PC-9 (cell line): ENCODE measurements at regions not wholly inside any gene's neighbourhood (a gene's known extent, or its start where the extent isn't known, plus 50 kb on each side); places are given as distances from the start of the nearest gene placed in this dataset.

Experiments used
- BruUV-seq: library from RNA; stranded (reverse); fragments of 400-500 nt; replicated peaks from 2 replicates; lab custom pipeline; 2021; lab: Mats Ljungman, UMichigan
- CTCF ChIA-PET: fragments of 300-600 bp; sonication (Branson Sonifier 250); formaldehyde crosslinking; loops from one replicate; lab custom pipeline; 2022; ENCODE audit warnings: antibody characterized with exemption; lab: Charles Lee
- POLR2A ChIA-PET: fragments of 300-600 bp; sonication (Branson Sonifier 250); formaldehyde crosslinking; loops from one replicate; lab custom pipeline; 2022; ENCODE audit warnings: antibody characterized with exemption; ENCODE audit not compliant: unreplicated experiment; lab: Charles Lee
- DNase-seq, 2 experiments: peaks; one replicate each; pipeline versions ENCODE4 v3.0.0 to v3.0.0-alpha.2; 2015 to 2022; ENCODE audit warnings: mixed read lengths in 1 of 2
- H2AFZ ChIP-seq: fragments of 200-600 bp; sonication (generic); 2 replicates; pipeline ENCODE4 v1.8.1; 2017; ENCODE audit warnings: antibody characterized with exemption
- H3F3A ChIP-seq: fragments of 200-600 bp; sonication (generic); 2 replicates; pipeline ENCODE4 v1.8.1; 2017; ENCODE audit warnings: antibody characterized with exemption, mild to moderate bottlenecking, low read depth; ENCODE audit not compliant: insufficient read depth
- H3K27ac ChIP-seq: fragments of 200-600 bp; sonication (generic); 2 replicates; pipeline ENCODE4 v1.6.1; 2016; ENCODE audit warnings: mixed run types
- H3K27me3 ChIP-seq: fragments of 200-600 bp; sonication (generic); 2 replicates; pipeline ENCODE4 v1.6.1; 2016; ENCODE audit warnings: low read depth, mixed run types; ENCODE audit not compliant: insufficient read depth
- H3K36me3 ChIP-seq: fragments of 200-600 bp; sonication (generic); 2 replicates; pipeline ENCODE4 v1.6.1; 2016; ENCODE audit warnings: low read depth, mixed run types
- H3K4me1 ChIP-seq: fragments of 200-600 bp; sonication (generic); replicated peaks from 2 replicates; pipeline ENCODE4 v1.6.1; 2016; ENCODE audit warnings: mixed run types; ENCODE audit not compliant: insufficient read depth
- H3K4me2 ChIP-seq: fragments of 200-600 bp; sonication (generic); 2 replicates; pipeline ENCODE4 v1.6.1; 2017; ENCODE audit warnings: mixed run types
- H3K4me3 ChIP-seq: fragments of 200-600 bp; sonication (generic); 2 replicates; pipeline ENCODE4 v1.6.1; 2016; ENCODE audit warnings: mixed run types
- H3K79me2 ChIP-seq: fragments of 200-600 bp; sonication (generic); 2 replicates; pipeline ENCODE4 v1.6.1; 2017; ENCODE audit warnings: low read depth, mixed run types
- H3K9me2 ChIP-seq: fragments of 200-600 bp; sonication (generic); 2 replicates; pipeline ENCODE4 v1.8.1; 2017; ENCODE audit warnings: mild to moderate bottlenecking; ENCODE audit not compliant: insufficient read depth
- H3K9me3 ChIP-seq: fragments of 200-600 bp; sonication (generic); 2 replicates; pipeline ENCODE4 v1.8.1; 2016; ENCODE audit warnings: low read depth; ENCODE audit not compliant: insufficient read depth
- H4K20me1 ChIP-seq: fragments of 200-600 bp; sonication (generic); 2 replicates; pipeline ENCODE4 v1.8.1; 2017; ENCODE audit not compliant: insufficient read depth
- CTCF ChIP-seq: fragments of 200-600 bp; sonication (generic); conservative IDR thresholded peaks from 2 replicates; pipeline ENCODE4 v1.6.1; 2017; ENCODE audit warnings: mixed run types, antibody characterized with exemption, mild to moderate bottlenecking, moderate library complexity
- EZH2 ChIP-seq: fragments of 200-600 bp; sonication (generic); IDR thresholded peaks from 2 replicates; pipeline ENCODE4 v1.8.0; 2017; ENCODE audit warnings: antibody characterized with exemption, low read depth
- intact Hi-C: fragments of 100-400 bp; cut with micrococcal nuclease; formaldehyde crosslinking; loops from one replicate; pipeline ENCODE4 v1.10.0; 2022; ENCODE audit not compliant: unreplicated experiment

- POLR2A ChIA-PET = no interaction called here
- no peaks in the 10 kb centered on the region for H3K36me3 ChIP-seq
- intact Hi-C loops = no loop called here
- TF ChIP-seq CTCF = no peak
- TF ChIP-seq EZH2 = no peak
- no peak overlapping the region for H2AFZ ChIP-seq
- H3F3A ChIP-seq = no peaks in the 10 kb centered on the region
- no peaks in the 10 kb centered on the region for H3K27me3 ChIP-seq
- no peak for DNase-seq
- no peaks in the 10 kb centered on the region for H4K20me1 ChIP-seq
- CTCF ChIA-PET = no interaction called here
- no peak overlapping the region for H3K4me3 ChIP-seq
- H3K9me2 ChIP-seq = no peaks in the 10 kb centered on the region
- H3K4me1 ChIP-seq = no peaks in the 10 kb centered on the region
- no peaks in the 10 kb centered on the region for H3K9me3 ChIP-seq
- no peaks in the 10 kb centered on the region for H3K79me2 ChIP-seq
- no peak overlapping the region for H3K4me2 ChIP-seq
- no TSS peak for BruUV-seq
- H3K27ac ChIP-seq = no peak overlapping the region
These were observed 327.2 kb upstream of the CXADR start for GRCh38 chr21:17185674-17186073.

GRCh38 chr21:17189963-17190362 is 322.9 kb upstream of the CXADR start:
- CTCF ChIA-PET = no interaction called here
- H3K79me2 ChIP-seq = no peaks in the 10 kb centered on the region
- no peak overlapping the region for H2AFZ ChIP-seq
- no peaks in the 10 kb centered on the region for H3K9me2 ChIP-seq
- H3K36me3 ChIP-seq = no peaks in the 10 kb centered on the region
- POLR2A ChIA-PET = no interaction called here
- H3K9me3 ChIP-seq = no peaks in the 10 kb centered on the region
- H3K4me1 ChIP-seq = no peaks in the 10 kb centered on the region
- H3K4me2 ChIP-seq = no peak overlapping the region
- no peaks in the 10 kb centered on the region for H3F3A ChIP-seq
- H3K27ac ChIP-seq = no peak overlapping the region
- H3K27me3 ChIP-seq = no peaks in the 10 kb centered on the region
- no peak for DNase-seq
- no peaks in the 10 kb centered on the region for H4K20me1 ChIP-seq
- no TSS peak for BruUV-seq
- no peak overlapping the region for H3K4me3 ChIP-seq
- intact Hi-C loops = no loop called here
- TF ChIP-seq CTCF (no peak), EZH2 (no peak)

GRCh38 chr21:17191346-17191993 is 321.4 kb upstream of the CXADR start:
- intact Hi-C loops = no loop called here
- no peaks in the 10 kb centered on the region for H3K4me1 ChIP-seq
- ChIA-PET POLR2A (no interaction called here), CTCF (no interaction called here)
- H3K27me3 ChIP-seq = no peaks in the 10 kb centered on the region
- no peak overlapping the region for H3K4me2 ChIP-seq
- no peaks in the 10 kb centered on the region for H3K9me2 ChIP-seq
- no peaks in the 10 kb centered on the region for H3K36me3 ChIP-seq
- no TSS peak for BruUV-seq
- H3K27ac ChIP-seq = no peak overlapping the region
- no peaks in the 10 kb centered on the region for H3K9me3 ChIP-seq
- no peaks in the 10 kb centered on the region for H3K79me2 ChIP-seq
- no peaks in the 10 kb centered on the region for H3F3A ChIP-seq
- DNase-seq = no peak
- no peak overlapping the region for H3K4me3 ChIP-seq
- no peaks in the 10 kb centered on the region for H4K20me1 ChIP-seq
- TF ChIP-seq CTCF (no peak), EZH2 (no peak)
- no peak overlapping the region for H2AFZ ChIP-seq
